Urinary bladder (tissue), 3 donors: ENCODE measurements at regions not wholly inside any gene's neighbourhood (a gene's known extent, or its start where the extent isn't known, plus 50 kb on each side); places are given as distances from the start of the nearest gene placed in this dataset.
"Not testable (repeated sequence)": the region's sequence is repeated elsewhere in the genome, so short reads cannot be mapped to it uniquely, and the experiment has no call there.

Experiments
- DNase-seq: peaks from one replicate; pipeline ENCODE4 v3.0.0-alpha.2; 2015; ENCODE audit errors: extremely low spot score
- H3K27ac ChIP-seq: one replicate; pipeline ENCODE4 v1.5.1; 2013; ENCODE audit warnings: low read depth, mild to moderate bottlenecking, moderate library complexity
- H3K36me3 ChIP-seq: one replicate; pipeline ENCODE4 v1.6.1; 2013; ENCODE audit warnings: mild to moderate bottlenecking, moderate library complexity; ENCODE audit not compliant: insufficient read depth
- H3K4me1 ChIP-seq: one replicate; pipeline ENCODE4 v1.6.1; 2013; ENCODE audit warnings: mild to moderate bottlenecking, moderate library complexity; ENCODE audit not compliant: insufficient read depth
- H3K4me3 ChIP-seq: one replicate; pipeline ENCODE4 v1.5.1; 2013; ENCODE audit warnings: low read depth, low read length
- WGBS: extraction: QIAGEN DNeasy Blood & Tissue Kit; methylation state at CpG from one replicate; pipeline ENCODE4 v1.1.7; 2013; 5-methylcytosine and 5-hydroxymethylcytosine counted together
- donor health status: healthy with polysubstance abuse.
- donor health status: healthy.

DNA sequence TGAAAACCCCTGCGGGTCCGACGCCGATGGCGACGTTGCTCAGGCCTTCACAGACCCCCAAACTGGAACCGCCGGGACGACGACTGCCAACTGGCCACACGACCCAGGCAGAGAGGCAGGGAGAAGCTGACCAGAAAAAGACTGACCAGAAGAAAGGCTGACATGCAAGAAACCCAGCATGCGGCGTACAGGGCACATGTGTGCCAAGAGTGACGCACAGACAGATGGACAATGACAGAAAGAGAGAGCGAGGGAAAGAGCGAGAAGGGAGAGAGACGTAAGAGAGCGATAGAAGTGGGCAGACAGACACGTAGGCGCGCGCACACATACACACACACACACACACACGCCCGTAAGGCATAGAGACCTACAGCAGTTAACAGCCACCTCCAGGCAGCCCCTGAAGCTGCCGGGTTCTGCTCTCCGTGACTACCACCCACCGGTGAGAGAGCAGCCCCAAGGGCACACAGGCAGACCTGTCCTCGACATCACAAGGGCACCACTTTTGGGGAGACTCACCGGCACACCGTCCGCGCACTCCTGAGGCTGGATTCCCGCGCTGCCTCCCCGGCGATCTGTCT lies 67.2 kb upstream of the ZNF527 start:
- peak overlapping the region; percentile 48 for H3K4me3 ChIP-seq
- H3K36me3 ChIP-seq, result no peaks in the 10 kb centered on the region
- WGBS, result 67% methylated on average over 36 of the region's 36 CpGs
- H3K4me1 ChIP-seq, result no peaks in the 10 kb centered on the region
- DNase-seq, result no peak
- H3K27ac ChIP-seq, result no peak overlapping the region

DNA sequence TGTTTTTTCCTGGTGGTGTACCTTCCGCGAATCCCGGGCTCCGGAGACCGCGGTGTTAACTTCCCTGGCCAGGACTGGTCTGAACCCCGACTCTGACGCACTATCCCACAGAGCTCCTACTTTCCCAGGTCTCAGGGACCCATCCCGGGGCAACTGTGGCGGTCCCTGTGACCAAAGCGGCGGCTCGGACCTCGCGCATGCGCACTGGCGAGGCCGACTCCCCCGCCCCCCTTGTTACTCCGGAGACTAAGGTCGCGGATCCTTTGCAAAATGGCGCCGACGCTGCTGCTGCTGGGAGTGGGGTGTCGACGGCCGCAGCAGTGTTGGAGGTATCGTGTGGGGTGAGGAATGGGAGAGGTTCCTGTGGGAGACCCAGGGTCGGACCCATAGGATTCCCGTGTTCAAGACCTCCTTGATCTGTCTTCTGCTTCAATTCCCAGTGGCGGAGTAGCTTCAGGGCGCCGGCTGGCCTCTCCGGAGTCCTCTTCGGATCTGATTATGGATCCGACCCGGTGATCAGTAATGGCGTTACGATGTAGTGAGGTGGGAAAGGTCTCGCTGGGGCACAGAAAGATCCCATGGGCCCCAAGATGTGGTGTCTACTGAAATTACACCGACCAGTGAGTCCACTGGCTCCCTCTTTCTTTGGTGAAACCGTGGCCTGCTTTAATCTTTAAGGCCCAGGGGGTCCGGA lies 66.6 kb upstream of the ZNF527 start:
- Histone ChIP-seq H3K27ac (no peak overlapping the region), H3K36me3 (no peaks in the 10 kb centered on the region), H3K4me1 (no peaks in the 10 kb centered on the region), H3K4me3 (peak overlapping the region; percentile 48)
- no peak for DNase-seq
- 48% methylated on average over 44 of the region's 44 CpGs for WGBS

DNA sequence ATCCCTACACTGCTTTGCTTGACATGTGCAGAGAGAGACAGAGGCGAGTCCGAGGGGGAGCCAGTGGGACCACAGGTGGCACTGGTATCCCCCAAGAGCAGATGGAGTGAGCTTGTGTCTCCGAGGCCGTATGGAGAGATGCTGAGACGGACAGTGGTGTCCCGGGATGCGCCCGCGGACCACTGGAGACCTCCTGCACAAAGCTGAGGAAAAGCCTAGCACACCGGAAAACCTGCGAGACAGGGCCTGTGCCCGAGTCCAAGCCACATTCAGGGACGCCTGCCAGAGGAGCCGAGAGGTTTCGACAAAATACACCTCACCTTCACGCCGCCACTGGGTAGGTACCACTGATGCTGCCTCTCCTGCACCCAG lies 66.0 kb upstream of the ZNF527 start:
- Histone ChIP-seq H3K27ac (no peak overlapping the region), H3K4me1 (no peaks in the 10 kb centered on the region), H3K4me3 (no peak overlapping the region), H3K36me3 (no peaks in the 10 kb centered on the region)
- DNase-seq, result no peak
- 96% methylated on average over 17 of the region's 17 CpGs for WGBS

DNA sequence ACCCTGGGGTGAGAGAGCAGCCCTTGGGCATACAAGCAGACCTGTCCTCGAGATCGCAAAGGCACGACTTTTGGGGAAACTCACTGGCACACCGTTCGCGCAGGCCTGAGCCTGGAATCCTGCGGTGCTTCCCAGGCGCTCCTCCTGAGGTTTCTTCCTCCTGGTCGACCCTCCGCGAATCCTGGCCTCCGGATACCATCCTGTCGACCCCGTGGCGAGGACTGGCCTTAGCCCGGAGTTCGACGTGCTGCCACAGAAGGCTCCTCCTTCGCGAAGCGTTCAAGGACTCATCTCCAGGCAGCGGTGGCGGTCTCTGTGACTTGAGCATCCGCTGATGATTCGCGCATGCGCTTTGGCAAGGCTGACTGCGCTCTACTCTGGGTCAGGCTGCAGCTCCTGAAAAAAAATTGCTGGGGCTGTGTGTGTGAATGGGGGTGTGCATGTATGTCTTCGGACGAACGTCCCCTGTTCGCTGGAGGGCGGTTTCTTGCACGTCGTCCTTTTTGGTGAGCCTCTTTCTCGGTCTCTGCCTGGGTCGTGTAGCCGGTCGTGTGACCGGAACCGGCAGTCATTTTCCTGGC lies 64.4 kb upstream of the ZNF527 start:
- Histone ChIP-seq H3K36me3 (no peaks in the 10 kb centered on the region), H3K4me1 (no peaks in the 10 kb centered on the region), H3K4me3 (no peak overlapping the region), H3K27ac (no peak overlapping the region)
- WGBS, result 91% methylated on average over 41 of the region's 41 CpGs
- no peak for DNase-seq

DNA sequence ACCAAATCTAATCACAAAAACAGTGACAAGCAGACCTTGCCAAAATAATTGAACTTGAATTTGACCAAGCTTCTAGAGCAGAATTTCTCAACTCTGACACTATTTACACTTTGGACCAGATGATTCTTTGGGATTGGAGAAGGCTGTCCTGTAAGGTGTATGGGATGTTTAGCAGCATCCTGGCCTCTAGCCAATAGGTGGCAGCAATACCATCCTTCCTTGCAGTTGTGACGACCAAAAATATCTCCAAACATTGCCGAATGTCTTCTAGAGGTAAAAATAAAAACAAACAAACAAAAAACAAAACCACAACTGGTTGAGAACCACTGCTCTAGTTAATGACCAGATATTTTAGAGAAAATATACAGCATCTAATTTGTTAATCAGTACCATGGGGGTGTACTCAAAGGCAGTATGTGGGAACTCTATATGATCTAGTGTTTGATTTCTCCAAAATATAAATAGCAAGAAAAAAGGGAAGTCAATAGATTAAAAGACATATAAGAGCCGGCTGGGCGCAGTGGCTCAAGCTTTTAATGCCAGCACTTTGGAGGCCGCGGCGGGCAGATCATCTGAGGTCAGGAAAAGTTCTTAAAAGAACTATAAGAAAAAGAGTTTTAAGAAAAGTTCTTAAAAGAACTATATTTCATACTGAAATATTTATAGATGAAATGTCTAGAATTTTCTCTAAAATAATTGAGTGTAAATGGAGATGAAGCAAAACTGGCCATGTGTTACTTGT lies 60.9 kb upstream of the ZNF527 start:
- WGBS, result 62% methylated on average over 7 of the region's 7 CpGs
- no peak for DNase-seq
- Histone ChIP-seq H3K36me3 (no peaks in the 10 kb centered on the region), H3K27ac (no peak overlapping the region), H3K4me1 (no peaks in the 10 kb centered on the region), H3K4me3 (no peak overlapping the region)

DNA sequence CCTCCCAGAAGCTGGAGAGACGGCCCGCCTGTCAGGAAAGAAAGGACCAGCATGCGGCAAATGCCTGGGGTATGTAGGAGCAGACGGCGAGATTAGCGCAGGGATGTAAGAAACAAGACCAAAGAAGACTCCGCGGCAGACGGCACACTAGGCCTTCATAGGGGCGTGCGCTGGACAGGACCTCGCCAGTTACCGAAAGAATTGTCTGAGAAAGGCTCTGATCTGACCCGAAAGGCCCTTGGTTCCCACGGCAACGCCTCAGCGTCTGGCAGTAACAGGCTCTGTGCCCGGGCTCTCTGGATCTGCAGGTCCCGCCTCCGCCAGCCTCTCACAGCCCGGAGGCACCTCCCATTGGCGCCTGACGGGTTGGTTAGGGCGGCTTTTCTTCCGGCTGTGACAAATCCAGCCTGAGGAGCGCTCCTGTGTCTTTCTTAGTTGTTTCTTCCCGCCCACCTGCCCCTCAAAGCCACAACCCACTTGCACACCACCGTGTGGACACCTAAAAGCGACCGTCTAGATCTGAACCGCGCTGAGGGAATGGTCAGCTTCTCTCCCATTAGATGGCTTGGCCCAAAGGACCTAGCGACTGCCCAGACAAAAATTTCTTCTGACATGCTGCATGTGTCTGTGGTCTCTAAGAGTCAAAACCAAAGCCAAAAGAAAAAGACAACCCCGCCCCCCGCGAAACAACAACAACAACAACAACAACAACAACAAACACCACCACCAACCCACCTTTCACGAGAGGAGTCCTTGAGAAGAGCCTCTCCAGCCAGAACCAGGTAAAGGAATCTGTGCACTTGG lies 58.2 kb upstream of the ZNF527 start:
- not testable (repeated sequence) for H3K27ac ChIP-seq, H3K4me1 ChIP-seq, H3K4me3 ChIP-seq, H3K36me3 ChIP-seq, DNase-seq
- WGBS, result 4% methylated on average over 34 of the region's 37 CpGs

DNA sequence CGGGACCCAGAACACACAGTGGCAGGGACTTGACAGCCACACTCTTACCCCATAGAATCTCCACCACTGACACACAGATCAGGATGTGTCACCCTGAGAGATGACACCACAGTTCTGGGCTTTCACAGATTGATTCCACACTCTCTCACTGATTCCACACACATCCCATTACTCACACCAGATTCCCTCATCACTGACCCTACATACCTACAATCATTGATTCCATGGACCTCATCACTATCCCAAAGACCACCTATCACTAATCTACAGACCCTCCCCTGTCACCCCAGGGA lies 57.6 kb upstream of the ZNF527 start:
- H3K4me1 ChIP-seq, result no peaks in the 10 kb centered on the region
- 89% methylated on average over 1 of the region's 1 CpG for WGBS
- H3K4me3 ChIP-seq, result no peak overlapping the region
- H3K36me3 ChIP-seq, result no peaks in the 10 kb centered on the region
- DNase-seq, result no peak
- no peak overlapping the region for H3K27ac ChIP-seq

DNA sequence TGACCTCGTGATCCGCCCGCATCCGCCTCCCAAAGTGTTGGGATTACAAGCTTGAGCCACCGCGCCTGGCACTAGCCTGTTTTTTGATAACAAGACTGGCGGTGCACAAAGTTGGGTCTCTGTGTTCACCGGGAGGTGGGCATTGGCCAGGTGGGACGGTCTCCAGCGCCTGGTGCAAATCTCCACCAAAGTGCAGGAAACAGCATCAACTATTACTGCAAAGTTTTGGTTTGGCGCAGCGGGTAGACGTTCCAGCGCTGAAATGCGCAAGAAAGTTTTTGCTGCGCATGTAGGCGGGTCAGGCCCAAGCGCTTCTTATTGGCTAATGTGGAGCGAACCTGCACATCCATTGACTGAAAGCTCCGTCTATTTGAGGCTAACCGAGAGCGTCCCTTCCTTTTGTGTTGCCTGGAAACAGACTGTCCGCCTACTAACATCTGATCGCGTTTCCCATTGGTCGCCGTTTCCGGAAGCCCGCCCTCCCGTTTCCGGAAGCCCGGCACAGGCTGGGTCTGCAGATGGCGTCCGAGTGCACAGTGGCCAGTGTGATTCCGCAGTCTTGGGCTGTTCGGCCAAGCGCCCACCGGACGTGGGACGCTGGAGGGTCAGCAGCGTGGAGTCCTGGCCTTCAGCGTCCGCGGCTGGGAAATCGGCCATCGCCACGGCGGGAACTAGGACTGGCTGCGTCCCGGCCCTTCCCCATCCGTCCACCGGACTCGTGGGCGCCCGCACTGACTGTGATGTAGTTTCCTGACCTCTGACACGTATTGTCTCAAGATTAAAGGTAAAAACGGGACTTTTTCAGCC lies 53.3 kb upstream of the ZNF527 start:
- Histone ChIP-seq H3K36me3 (no peaks in the 10 kb centered on the region), H3K4me1 (peaks cover 2% of the 10 kb centered on the region), H3K4me3 (peak overlapping the region; percentile 71), H3K27ac (peak overlapping the region; percentile 80)
- peak; percentile 95 for DNase-seq
- WGBS, result under 1% methylated on average over 57 of the region's 57 CpGs

DNA sequence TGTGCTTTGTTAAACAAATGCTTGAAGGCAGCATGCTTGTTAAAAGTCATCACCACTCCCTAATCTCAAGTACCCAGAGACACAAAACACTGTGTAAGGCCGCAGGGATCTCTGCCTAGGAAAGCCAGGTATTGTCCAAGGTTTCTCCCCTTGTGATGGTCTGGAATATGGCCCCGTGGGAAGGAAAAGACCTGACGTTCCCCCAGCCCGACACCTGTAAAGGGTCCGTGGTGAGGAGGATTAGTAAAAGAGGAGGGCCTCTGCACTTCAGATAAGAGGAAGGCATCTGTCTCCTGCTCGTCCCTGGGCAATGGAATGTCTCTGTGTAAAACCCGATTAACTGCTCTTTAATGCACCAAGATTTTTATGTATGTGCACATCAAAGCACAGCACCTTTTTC lies 49.9 kb upstream of the ZNF527 start:
- not testable (repeated sequence) for H3K4me1 ChIP-seq, H3K36me3 ChIP-seq, DNase-seq, H3K4me3 ChIP-seq, H3K27ac ChIP-seq
- 63% methylated on average over 7 of the region's 7 CpGs for WGBS
